ENCODE measurements at regions not wholly inside any gene's neighbourhood (a gene's known extent, or its start where the extent isn't known, plus 50 kb on each side); places are given as distances from the start of the nearest gene placed in this dataset.
"Not testable (repeated sequence)": the region's sequence is repeated elsewhere in the genome, so short reads cannot be mapped to it uniquely, and the experiment has no call there.

GRCh38 chr4:115519476-115519875 lies 406.1 kb upstream of the NDST4 start:
- not testable (repeated sequence) for H3K4me3 ChIP-seq (ENCODE audit: low read depth, low read length)

DNA sequence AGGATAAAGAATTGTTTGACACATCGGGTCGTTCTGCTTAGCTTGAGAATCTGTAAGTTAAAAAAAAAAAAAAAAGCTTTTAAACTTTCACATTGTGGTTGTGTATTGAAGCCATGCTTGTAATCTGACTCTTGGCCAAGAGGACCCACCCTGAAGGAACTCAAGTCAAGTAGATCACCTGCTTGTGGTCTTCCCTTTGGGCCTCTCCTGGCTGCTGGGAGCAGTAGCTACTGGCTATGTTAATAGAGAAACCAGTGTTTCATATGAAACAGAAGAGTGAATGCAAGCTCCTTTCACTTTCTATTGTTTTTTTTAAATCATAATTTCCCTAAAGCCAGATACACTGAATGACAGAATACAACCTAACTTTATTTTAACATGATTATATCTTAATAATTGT lies 402.4 kb upstream of the NDST4 start:
- H3K4me3 ChIP-seq (ENCODE audit: low read depth, low read length) = no peak overlapping the region

DNA sequence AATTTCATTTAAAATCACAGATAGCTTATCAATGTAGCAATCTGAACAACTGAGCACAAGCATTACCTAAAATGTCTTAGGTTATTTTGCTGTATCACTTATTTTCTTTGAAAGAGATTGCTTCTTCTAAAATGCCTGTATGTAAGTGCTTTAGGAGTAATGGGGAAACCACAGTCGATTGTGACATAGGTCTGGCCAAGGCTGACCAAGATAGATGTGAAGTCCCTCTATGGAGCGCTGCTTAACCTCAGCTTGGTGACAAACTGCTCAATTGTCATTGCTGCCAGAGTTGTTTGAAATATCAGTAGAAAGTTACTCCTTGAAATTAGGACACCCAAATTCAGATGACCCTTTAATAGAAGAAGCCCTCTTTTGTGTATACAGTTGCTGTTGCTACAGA lies 401.9 kb upstream of the NDST4 start:
- no peak overlapping the region for H3K4me3 ChIP-seq (ENCODE audit: low read depth, low read length)

GRCh38 chr4:115514675-115515074 lies 401.3 kb upstream of the NDST4 start:
- no peak overlapping the region for H3K4me3 ChIP-seq (ENCODE audit: low read depth, low read length)

DNA sequence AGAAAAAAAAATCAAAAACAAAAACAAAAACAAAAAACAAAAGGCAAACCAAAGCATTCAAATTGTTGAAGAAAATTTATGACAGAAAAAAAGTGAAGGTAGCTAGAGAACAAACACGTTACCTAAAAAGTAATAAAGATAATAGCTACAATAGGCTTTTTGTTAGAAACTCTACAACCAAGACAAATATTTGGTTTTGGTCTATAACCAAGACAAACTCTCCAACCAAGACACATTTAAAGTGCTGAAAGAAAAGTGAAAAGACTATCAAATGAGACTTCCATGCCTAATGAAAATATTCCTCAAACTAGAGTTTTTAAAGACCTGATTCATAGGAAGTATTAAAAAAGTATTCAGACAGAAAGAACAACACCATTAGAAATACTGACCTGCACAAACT lies 391.9 kb upstream of the NDST4 start:
- no peak overlapping the region for H3K4me3 ChIP-seq (ENCODE audit: low read depth, low read length)

DNA sequence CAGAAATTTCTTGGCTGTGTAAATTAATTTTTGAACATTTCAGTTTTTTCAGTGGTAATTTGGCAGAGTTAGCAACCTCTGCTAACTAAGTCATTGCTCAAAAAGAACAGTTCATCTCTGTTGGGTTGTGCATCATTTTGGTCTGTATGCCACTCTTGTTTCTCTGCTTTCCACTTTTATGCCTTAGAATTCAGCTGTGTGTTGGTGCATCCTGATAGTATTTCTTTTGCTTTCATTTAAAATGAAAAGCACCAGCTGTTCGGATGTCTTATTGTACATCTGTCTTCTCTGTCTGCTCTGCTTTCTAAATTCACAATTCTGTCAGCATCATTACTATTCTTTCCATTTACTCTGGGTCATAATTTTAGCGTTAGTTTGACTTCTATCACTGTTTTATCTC lies 388.2 kb upstream of the NDST4 start:
- no peak overlapping the region for H3K4me3 ChIP-seq (ENCODE audit: low read depth, low read length)

DNA sequence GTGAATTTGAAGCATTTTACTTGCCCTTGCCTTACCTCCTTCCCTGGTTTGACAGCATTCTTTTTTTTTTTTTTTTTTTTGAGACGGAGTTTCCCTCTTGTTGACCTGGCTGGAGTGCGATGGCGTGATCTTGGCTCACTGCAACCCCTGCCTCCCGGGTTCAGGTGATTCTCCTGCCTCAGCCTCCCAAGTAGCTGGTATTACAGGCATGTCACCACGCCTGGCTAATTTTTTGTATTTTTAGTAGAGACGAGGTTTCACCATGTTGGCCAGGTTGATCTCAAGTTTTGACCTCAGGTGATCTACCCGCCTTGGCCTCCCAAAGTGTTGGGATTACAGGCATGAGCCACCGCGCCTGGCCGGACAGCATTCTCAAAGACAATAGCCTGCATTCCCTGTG lies 380.4 kb upstream of the NDST4 start:
- not testable (repeated sequence) for H3K4me3 ChIP-seq (ENCODE audit: low read depth, low read length)

- H3K4me3 ChIP-seq (ENCODE audit: low read depth, low read length) = no peak overlapping the region
Observed at GRCh38 chr4:115491686-115492085, 378.3 kb upstream of the NDST4 start.

- no peak overlapping the region for H3K4me3 ChIP-seq (ENCODE audit: low read depth, low read length)
Observed at GRCh38 chr4:115489279-115489678, 375.9 kb upstream of the NDST4 start.

- no peak overlapping the region for H3K4me3 ChIP-seq (ENCODE audit: low read depth, low read length)
Observed at GRCh38 chr4:115485402-115485801, 372.0 kb upstream of the NDST4 start.

DNA sequence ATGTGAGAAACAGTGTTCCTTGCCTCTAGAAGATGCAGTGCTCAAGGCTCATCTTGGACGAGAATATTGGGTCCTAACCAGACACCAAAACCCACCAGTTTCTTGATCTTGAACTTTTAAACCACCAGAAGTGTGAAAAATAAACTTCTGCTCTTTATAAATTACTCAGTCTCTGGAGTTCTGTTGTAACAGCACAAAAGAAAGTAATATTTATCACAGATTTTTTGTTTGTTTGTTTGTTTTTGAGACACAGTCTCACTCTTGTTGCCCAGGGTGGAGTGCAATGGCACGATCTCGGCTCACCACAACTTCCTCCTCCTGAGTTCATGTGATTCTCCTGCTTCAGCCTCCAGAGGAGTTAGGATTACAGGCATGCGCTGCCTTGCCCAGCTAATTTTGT lies 371.1 kb upstream of the NDST4 start:
- H3K4me3 ChIP-seq (ENCODE audit: low read depth, low read length) = no peak overlapping the region

- H3K4me3 ChIP-seq (ENCODE audit: low read depth, low read length) = no peak overlapping the region
Observed at GRCh38 chr4:115470763-115471162, 357.3 kb upstream of the NDST4 start.

GRCh38 chr4:115459301-115459700 lies 345.9 kb upstream of the NDST4 start:
- H3K4me3 ChIP-seq (ENCODE audit: low read depth, low read length) = not testable (repeated sequence)

DNA sequence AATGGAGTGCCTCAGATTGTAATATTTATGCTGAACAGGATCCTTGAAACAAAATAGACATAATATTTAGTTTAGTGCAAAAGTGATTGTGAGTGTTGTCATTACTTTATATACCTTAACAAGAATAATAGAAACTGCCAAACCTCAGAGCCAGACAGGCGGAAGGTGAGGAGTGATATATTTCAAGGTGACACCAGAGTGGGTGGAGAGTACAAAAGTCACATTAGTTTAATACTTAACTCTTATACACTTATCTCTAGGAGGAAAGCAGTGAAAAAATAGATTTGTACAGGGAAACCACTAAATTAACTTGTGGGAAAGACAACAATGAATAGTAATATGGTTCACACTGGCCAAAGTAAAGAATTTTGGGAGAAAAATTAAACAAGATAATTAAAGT lies 342.8 kb upstream of the NDST4 start:
- H3K4me3 ChIP-seq (ENCODE audit: low read depth, low read length) = no peak overlapping the region

DNA sequence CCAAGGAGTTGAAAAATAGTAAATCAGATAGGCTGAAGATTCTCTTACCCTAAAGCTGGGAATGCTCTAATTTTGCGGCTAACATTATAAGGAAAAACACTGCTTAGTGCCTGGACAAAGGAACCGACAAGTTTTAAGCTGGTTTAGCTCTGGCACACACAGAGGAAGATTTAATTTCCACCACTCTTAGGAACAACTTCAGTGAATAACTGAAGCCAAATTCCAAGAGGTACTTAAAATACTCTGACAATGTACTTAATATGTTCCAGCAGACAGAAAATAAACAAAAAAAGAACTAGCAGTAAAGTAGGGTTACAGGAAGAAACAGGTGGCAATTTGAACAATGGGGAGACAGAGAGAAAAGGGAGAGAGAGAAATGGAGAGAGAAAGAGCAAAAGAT lies 340.8 kb upstream of the NDST4 start:
- no peak overlapping the region for H3K4me3 ChIP-seq (ENCODE audit: low read depth, low read length)

DNA sequence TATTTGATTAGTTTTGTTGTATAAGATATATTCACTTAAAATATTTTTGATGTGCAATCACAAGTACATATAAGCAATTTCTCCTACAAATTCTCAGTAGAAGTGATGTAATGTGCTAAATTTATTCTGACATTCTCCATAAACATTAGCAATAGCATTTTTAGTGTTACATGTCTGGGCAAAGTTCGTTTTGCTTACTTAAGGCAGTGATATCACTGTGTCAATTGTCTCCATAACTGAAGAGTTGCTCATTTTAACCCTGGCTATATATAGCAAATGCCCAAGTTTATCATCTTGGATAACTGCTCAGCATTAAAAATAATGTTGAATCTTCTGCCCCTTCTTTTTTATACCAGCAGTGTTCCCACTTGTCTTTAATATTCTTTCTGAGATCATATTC lies 340.0 kb upstream of the NDST4 start:
- no peak overlapping the region for H3K4me3 ChIP-seq (ENCODE audit: low read depth, low read length)

GRCh38 chr4:115452229-115452628 lies 338.8 kb upstream of the NDST4 start:
- not testable (repeated sequence) for H3K4me3 ChIP-seq (ENCODE audit: low read depth, low read length)

GRCh38 chr4:115437739-115438138 lies 324.3 kb upstream of the NDST4 start:
- H3K4me3 ChIP-seq (ENCODE audit: low read depth, low read length) = no peak overlapping the region

- H3K4me3 ChIP-seq (ENCODE audit: low read depth, low read length) = no peak overlapping the region
Observed at GRCh38 chr4:115433491-115433890, 320.1 kb upstream of the NDST4 start.

DNA sequence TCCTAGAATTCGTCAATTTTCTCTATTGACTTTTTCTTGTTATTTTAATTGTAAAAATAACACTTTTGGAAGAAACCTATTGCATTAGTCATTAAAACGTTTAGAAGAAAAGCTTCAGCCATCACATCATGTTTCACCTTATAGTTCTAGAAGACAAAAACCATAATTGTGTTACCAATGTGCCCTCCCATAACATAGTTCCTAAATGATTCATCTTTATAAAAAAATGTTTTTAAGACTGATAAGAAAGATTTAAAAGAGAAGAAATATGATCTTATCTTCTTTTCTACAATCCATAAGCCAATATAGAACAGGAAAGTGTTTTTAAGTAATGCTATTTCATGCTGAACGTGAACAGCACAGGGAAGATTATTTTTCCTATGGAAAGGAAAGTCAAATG lies 316.6 kb upstream of the NDST4 start:
- H3K4me3 ChIP-seq (ENCODE audit: low read depth, low read length) = no peak overlapping the region

GRCh38 chr4:115428455-115428854 lies 315.0 kb upstream of the NDST4 start:
- no peak overlapping the region for H3K4me3 ChIP-seq (ENCODE audit: low read depth, low read length)

DNA sequence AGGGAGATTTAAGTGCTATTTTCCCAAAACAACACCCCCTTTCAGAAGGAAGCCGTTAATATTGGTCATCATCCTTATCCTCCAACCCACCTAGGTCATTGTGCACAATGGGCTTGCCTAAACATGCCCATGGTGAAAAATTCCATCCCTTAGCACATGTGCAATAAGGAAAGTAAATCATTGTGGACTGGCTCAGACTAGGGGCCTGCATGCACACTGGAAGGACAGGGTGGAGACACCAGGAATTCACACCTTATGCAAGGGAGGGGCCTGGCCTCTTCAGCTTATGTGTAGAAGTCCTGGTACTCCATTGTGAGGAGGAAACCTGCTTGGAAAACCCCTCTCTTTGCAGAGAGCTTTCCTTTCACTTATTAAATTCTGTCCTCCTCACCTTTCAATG lies 311.4 kb upstream of the NDST4 start:
- H3K4me3 ChIP-seq (ENCODE audit: low read depth, low read length) = no peak overlapping the region

- no peak overlapping the region for H3K4me3 ChIP-seq (ENCODE audit: low read depth, low read length)
Observed at GRCh38 chr4:115418635-115419396, 305.4 kb upstream of the NDST4 start.
